IMR-90 (cell line): ENCODE measurements at regions not wholly inside any gene's neighbourhood (a gene's known extent, or its start where the extent isn't known, plus 50 kb on each side); places are given as distances from the start of the nearest gene placed in this dataset.

ENCODE experiments used
- ATAC-seq: fragments of 200-7000 bp; cut with Tn5 transposase; 2 replicates; pipeline ENCODE4 v1.9.1; 2020; ENCODE audit warnings: low read depth, mild to moderate bottlenecking, moderate library complexity
- BruUV-seq: library from RNA; stranded (reverse); fragments of 400-500 nt; replicated peaks from 2 replicates; lab custom pipeline; 2021; lab: Mats Ljungman, UMichigan
- CTCF ChIA-PET: fragments of 300-600 bp; formaldehyde crosslinking; extraction: SDS; loops from one replicate; lab custom pipeline; 2021; ENCODE audit warnings: antibody characterized with exemption; lab: Yijun Ruan, JAX
- POLR2A ChIA-PET: fragments of 300-600 bp; sonication (Branson Sonifier 250); formaldehyde crosslinking; loops from one replicate; lab custom pipeline; 2022; ENCODE audit warnings: antibody characterized with exemption; ENCODE audit not compliant: unreplicated experiment; lab: Charles Lee
- DNase-seq: peaks from one replicate; pipeline ENCODE4 v3.0.0; 2013
- H2AFZ ChIP-seq: replicated peaks from 2 replicates; pipeline ENCODE3; 2013; ENCODE audit warnings: low read length, mild to moderate bottlenecking; ENCODE audit not compliant: poor library complexity
- H2AK5ac ChIP-seq: 2 replicates; pipeline ENCODE4 v1.6.1; 2013; ENCODE audit warnings: low read depth, low read length, inconsistent platforms
- H2AK9ac ChIP-seq: replicated peaks from 2 replicates; pipeline ENCODE3; 2013; ENCODE audit warnings: mild to moderate bottlenecking, low read depth, low read length, moderate library complexity; ENCODE audit not compliant: poor library complexity
- H2BK120ac ChIP-seq: 2 replicates; pipeline ENCODE4 v1.6.1; 2013; ENCODE audit warnings: low read depth, low read length, inconsistent platforms
- H2BK15ac ChIP-seq: 3 replicates; pipeline ENCODE4 v1.6.1; 2013; ENCODE audit warnings: low read depth, low read length, inconsistent platforms
- H2BK20ac ChIP-seq: 2 replicates; pipeline ENCODE4 v1.6.1; 2013; ENCODE audit warnings: low read depth, mild to moderate bottlenecking, inconsistent platforms, low read length, moderate library complexity
- H2BK5ac ChIP-seq: 2 replicates; pipeline ENCODE4 v1.6.1; 2013; ENCODE audit warnings: mild to moderate bottlenecking, low read depth, low read length, inconsistent platforms; ENCODE audit not compliant: poor library complexity, severe bottlenecking
- H3K14ac ChIP-seq: replicated peaks from 2 replicates; pipeline ENCODE4 v1.6.1; 2013; ENCODE audit warnings: low read depth, low read length, inconsistent platforms
- H3K18ac ChIP-seq: 2 replicates; pipeline ENCODE4 v1.6.1; 2013; ENCODE audit warnings: low read depth, low read length, control low read depth
- H3K23ac ChIP-seq: 2 replicates; pipeline ENCODE4 v1.6.1; 2013; ENCODE audit warnings: low read depth, low read length, inconsistent platforms
- H3K27ac ChIP-seq: 2 replicates; pipeline ENCODE4 v1.5.1; 2013; ENCODE audit warnings: mild to moderate bottlenecking, control low read depth, low read length; ENCODE audit not compliant: insufficient read depth
- H3K27me3 ChIP-seq: 2 replicates; pipeline ENCODE4 v1.6.1; 2013; ENCODE audit warnings: low read length; ENCODE audit not compliant: control insufficient read depth, insufficient read depth
- H3K36me3 ChIP-seq: 2 replicates; pipeline ENCODE4 v1.6.1; 2013; ENCODE audit warnings: low read length, mixed read lengths; ENCODE audit not compliant: control insufficient read depth, insufficient read depth
- H3K4ac ChIP-seq: 2 replicates; pipeline ENCODE4 v1.6.1; 2013; ENCODE audit warnings: low read depth, low read length, inconsistent platforms
- H3K4me1 ChIP-seq: 2 replicates; pipeline ENCODE4 v1.6.1; 2013; ENCODE audit warnings: low read length, mixed read lengths; ENCODE audit not compliant: control insufficient read depth, insufficient read depth
- H3K4me2 ChIP-seq: 2 replicates; pipeline ENCODE4 v1.6.1; 2013; ENCODE audit warnings: low read depth, mild to moderate bottlenecking, control low read depth, low read length, moderate library complexity
- H3K4me3 ChIP-seq: 2 replicates; pipeline ENCODE4 v1.5.1; 2013; ENCODE audit warnings: low read depth, mild to moderate bottlenecking, control low read depth, low read length, moderate library complexity; ENCODE audit not compliant: insufficient read depth
- H3K56ac ChIP-seq: 2 replicates; pipeline ENCODE4 v1.6.1; 2013; ENCODE audit warnings: low read length, inconsistent platforms; ENCODE audit not compliant: insufficient read depth; ENCODE audit errors: extremely low read depth
- H3K79me1 ChIP-seq, 2 experiments: 2 replicates each; pipeline ENCODE4 v1.6.1; 2013; ENCODE audit warnings: low read length in 2 of 2, inconsistent platforms in 1 of 2, low read depth in 1 of 2
- H3K9ac ChIP-seq: 2 replicates; pipeline ENCODE4 v1.6.1; 2013; ENCODE audit warnings: low read depth, low read length, control low read depth
- H3K9me1 ChIP-seq: 2 replicates; pipeline ENCODE4 v1.6.1; 2013; ENCODE audit warnings: low read length, inconsistent platforms; ENCODE audit not compliant: insufficient read depth
- H3K9me3 ChIP-seq: 2 replicates; pipeline ENCODE4 v1.6.1; 2013; ENCODE audit warnings: low read length; ENCODE audit not compliant: control insufficient read depth, insufficient read depth
- H4K20me1 ChIP-seq: 2 replicates; pipeline ENCODE4 v1.6.1; 2013; ENCODE audit warnings: low read length, inconsistent platforms; ENCODE audit not compliant: insufficient read depth
- H4K5ac ChIP-seq: 2 replicates; pipeline ENCODE4 v1.6.1; 2013; ENCODE audit warnings: mild to moderate bottlenecking, low read depth, low read length, control low read depth
- H4K8ac ChIP-seq, 2 experiments: 2 replicates each; pipeline ENCODE4 v1.6.1; 2013; ENCODE audit warnings: low read depth in 2 of 2, low read length in 2 of 2, control low read depth in 1 of 2, inconsistent platforms in 1 of 2
- H4K91ac ChIP-seq: 2 replicates; pipeline ENCODE4 v1.6.1; 2013; ENCODE audit warnings: low read depth, low read length, inconsistent platforms; ENCODE audit not compliant: insufficient read depth
- MAZ ChIP-seq: IDR thresholded peaks from 2 replicates; pipeline ENCODE4 v1.6.1; 2012; ENCODE audit warnings: low read depth, mild to moderate bottlenecking, low read length, improper control_type of control experiment, moderate library complexity, borderline replicate concordance
- WGBS, 2 experiments: methylation state at CpG; one replicate each; pipeline versions ENCODE4 v1.1.5 to v1.1.7; 2013; ENCODE audit warnings: missing lambda C conversion rate in 2 of 2; ENCODE audit not compliant: insufficient read length in 1 of 2; ENCODE audit errors: extremely low coverage in 2 of 2; 5-methylcytosine and 5-hydroxymethylcytosine counted together
- dilution Hi-C: fragments of 300-500 bp; cut with HindIII; formaldehyde crosslinking; loops from one replicate; pipeline ENCODE4 v1.14.3; 2018; ENCODE audit warnings: low sequenced_read_pairs; ENCODE audit not compliant: unreplicated experiment
- in situ Hi-C: fragments of 300-500 bp; cut with MboI; formaldehyde crosslinking; loops from 3 replicates; pipeline ENCODE4 v1.14.3; 2019; ENCODE audit warnings: low sequenced_read_pairs, inconsistent platforms, mixed read lengths
- intact Hi-C: fragments of 100-400 bp; cut with micrococcal nuclease; formaldehyde crosslinking; loops from 2 replicates; pipeline ENCODE4 v1.10.0; 2022

DNA sequence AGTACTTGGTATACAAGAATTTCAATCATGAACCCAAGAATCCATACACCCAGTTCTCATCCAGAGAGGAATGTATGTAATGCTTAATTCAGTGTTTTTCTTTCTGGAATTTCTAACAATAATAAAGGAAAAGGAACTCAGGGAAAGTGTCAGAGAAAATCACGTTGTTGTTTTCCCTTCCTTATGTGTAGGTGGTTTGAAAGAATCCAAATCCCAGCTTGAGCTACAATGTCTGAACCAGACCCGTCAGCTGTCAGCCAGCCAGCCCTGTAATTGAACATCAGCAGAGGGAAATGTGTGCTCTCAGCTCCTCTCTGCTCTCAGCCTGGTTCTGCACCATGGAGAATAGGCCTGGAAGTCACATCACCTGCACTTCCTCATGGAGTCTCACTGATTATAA is 126.5 kb downstream of the TMEM30B start:
- Histone ChIP-seq H3K56ac (peak overlapping the region; percentile 69), H3K36me3 (no peaks in the 10 kb centered on the region), H3K9me1 (peaks cover 20% of the 10 kb centered on the region), H3K4ac (peak overlapping the region; percentile 73), H3K27me3 (no peaks in the 10 kb centered on the region), H3K18ac (peak overlapping the region; percentile 97), H2AK9ac (peak overlapping the region; percentile 21), H3K4me2 (peak overlapping the region; percentile 12; the same call in 1 of the 2 replicates), H2AK5ac (peak overlapping the region; percentile 54; the same call in 1 of the 2 replicates), H3K14ac (peak overlapping the region; percentile 59; the same call in 1 of the 2 replicates), H4K20me1 (no peaks in the 10 kb centered on the region), H3K27ac (peak overlapping the region; percentile 94), H4K91ac (peak overlapping the region; percentile 95), H2BK5ac (peak overlapping the region; percentile 85), H4K8ac (peak overlapping the region; percentile 78), H3K79me1 (peaks cover 0 to 2% of the 10 kb centered on the region in 2 experiments; a peak in 1 of 4 replicates), H3K9me3 (no peaks in the 10 kb centered on the region), H3K4me1 (peaks cover 26% of the 10 kb centered on the region), H4K5ac (peak overlapping the region; percentile 97), H2BK20ac (peak overlapping the region; percentile 82), H2BK120ac (peak overlapping the region; percentile 97), H3K9ac (no peak overlapping the region), H3K23ac (no peak overlapping the region), H3K4me3 (no peak overlapping the region), H2AFZ (peak overlapping the region; percentile 65), H2BK15ac (peak overlapping the region; percentile 89)
- dilution Hi-C loops (no loop called here), in situ Hi-C loops (no loop called here), intact Hi-C loops (no loop called here)
- WGBS, 2 experiments: no CpG with 5 or more reads among the region's 2 CpGs
- no TSS peak for BruUV-seq
- DNase-seq: peak; percentile 56
- ATAC-seq: peak; percentile 58
- ChIA-PET POLR2A (interaction anchor here (0.6 to 0.9 kb wide), 2 partner anchors 9 to 74 kb away, joined by 4 read pairs; no protein-coding TSS in a partner anchor), CTCF (no interaction called here)
- no peak for TF ChIP-seq MAZ
